Nephron progenitor cell (in vitro differentiated cells): ENCODE measurements at regions not wholly inside any gene's neighbourhood (a gene's known extent, or its start where the extent isn't known, plus 50 kb on each side); places are given as distances from the start of the nearest gene placed in this dataset.

Experiments
- DNase-seq: peaks from one replicate; pipeline ENCODE4 v3.0.0; 2021
- H3K27ac Mint-ChIP-seq: 2 replicates; pipeline ENCODE4 v1.8.0; 2021; ENCODE audit warnings: mild to moderate bottlenecking, moderate library complexity, mixed read lengths
- H3K27me3 Mint-ChIP-seq: 2 replicates; pipeline ENCODE4 v1.8.0; 2021; ENCODE audit warnings: mild to moderate bottlenecking, low read depth, mixed read lengths; ENCODE audit not compliant: poor library complexity
- H3K36me3 Mint-ChIP-seq: 2 replicates; pipeline ENCODE4 v1.8.0; 2021; ENCODE audit warnings: low read depth, mixed read lengths
- H3K4me1 Mint-ChIP-seq: 2 replicates; pipeline ENCODE4 v1.8.0; 2021; ENCODE audit warnings: mixed read lengths
- H3K4me3 Mint-ChIP-seq: 2 replicates; pipeline ENCODE4 v1.8.0; 2021; ENCODE audit warnings: mild to moderate bottlenecking, moderate library complexity, mixed read lengths
- H3K9me3 Mint-ChIP-seq: 2 replicates; pipeline ENCODE4 v1.8.0; 2021; ENCODE audit warnings: mild to moderate bottlenecking, moderate library complexity, mixed read lengths
- TF ChIP-seq, protein P1 (sequence below): fragments of 200-600 bp; sonication (generic); IDR thresholded peaks from 2 replicates; pipeline ENCODE4 v1.5.0; 2021; ENCODE audit warnings: antibody characterized with exemption

GRCh38 chr6:44665683-44666082 lies 278.2 kb downstream of the CDC5L start:
- H3K27me3 Mint-ChIP-seq = peaks cover 30% of the 10 kb centered on the region
- H3K4me1 Mint-ChIP-seq = peaks cover 80% of the 10 kb centered on the region
- no peaks in the 10 kb centered on the region for H3K9me3 Mint-ChIP-seq
- H3K27ac Mint-ChIP-seq = no peak overlapping the region
- no peak overlapping the region for H3K4me3 Mint-ChIP-seq
- no peaks in the 10 kb centered on the region for H3K36me3 Mint-ChIP-seq
- DNase-seq = no peak
- TF ChIP-seq, protein P1, sequence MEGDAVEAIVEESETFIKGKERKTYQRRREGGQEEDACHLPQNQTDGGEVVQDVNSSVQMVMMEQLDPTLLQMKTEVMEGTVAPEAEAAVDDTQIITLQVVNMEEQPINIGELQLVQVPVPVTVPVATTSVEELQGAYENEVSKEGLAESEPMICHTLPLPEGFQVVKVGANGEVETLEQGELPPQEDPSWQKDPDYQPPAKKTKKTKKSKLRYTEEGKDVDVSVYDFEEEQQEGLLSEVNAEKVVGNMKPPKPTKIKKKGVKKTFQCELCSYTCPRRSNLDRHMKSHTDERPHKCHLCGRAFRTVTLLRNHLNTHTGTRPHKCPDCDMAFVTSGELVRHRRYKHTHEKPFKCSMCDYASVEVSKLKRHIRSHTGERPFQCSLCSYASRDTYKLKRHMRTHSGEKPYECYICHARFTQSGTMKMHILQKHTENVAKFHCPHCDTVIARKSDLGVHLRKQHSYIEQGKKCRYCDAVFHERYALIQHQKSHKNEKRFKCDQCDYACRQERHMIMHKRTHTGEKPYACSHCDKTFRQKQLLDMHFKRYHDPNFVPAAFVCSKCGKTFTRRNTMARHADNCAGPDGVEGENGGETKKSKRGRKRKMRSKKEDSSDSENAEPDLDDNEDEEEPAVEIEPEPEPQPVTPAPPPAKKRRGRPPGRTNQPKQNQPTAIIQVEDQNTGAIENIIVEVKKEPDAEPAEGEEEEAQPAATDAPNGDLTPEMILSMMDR = no peak

DNA sequence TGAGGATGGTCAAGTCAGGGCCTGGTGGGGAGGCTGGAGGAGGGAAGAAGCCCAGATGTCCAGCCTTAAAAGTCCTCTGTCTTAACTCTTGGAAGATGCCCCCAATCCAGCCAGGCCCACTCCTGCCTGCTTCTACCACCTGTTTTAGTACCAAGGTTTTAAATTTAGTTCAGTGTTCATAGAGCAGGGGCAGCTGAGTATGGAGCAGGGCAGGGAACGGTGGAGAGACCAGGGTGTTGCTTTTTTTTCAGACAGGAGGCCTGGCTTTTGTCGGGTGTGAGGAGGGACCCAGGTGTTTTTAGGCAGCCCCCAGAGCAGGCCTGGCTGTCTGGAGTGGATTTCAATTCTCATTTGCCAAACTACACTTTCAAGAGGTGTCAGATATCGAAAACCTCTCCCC lies 278.8 kb downstream of the CDC5L start:
- Mint-ChIP-seq H3K9me3 (no peaks in the 10 kb centered on the region), H3K4me1 (peaks cover 73% of the 10 kb centered on the region), H3K27me3 (peaks cover 30% of the 10 kb centered on the region), H3K27ac (no peak overlapping the region), H3K36me3 (no peaks in the 10 kb centered on the region), H3K4me3 (no peak overlapping the region)
- TF ChIP-seq, protein P1 = no peak
- no peak for DNase-seq

- H3K4me3 Mint-ChIP-seq = no peak overlapping the region
Measured at GRCh38 chr6:44667226-44667625, 279.7 kb downstream of the CDC5L start.

GRCh38 chr6:44667668-44668390 lies 280.3 kb downstream of the CDC5L start:
- Mint-ChIP-seq H3K4me1 (peaks cover 67% of the 10 kb centered on the region), H3K36me3 (no peaks in the 10 kb centered on the region), H3K9me3 (no peaks in the 10 kb centered on the region), H3K27ac (no peak overlapping the region), H3K4me3 (no peak overlapping the region), H3K27me3 (peaks cover 23% of the 10 kb centered on the region)
- TF ChIP-seq, protein P1 = peak; percentile 62
- peak; percentile 44 for DNase-seq

More at GRCh38 chr6:44667226-44667625, 279.7 kb downstream of the CDC5L start:
- TF ChIP-seq, protein P1 = no peak
- Mint-ChIP-seq H3K9me3 (no peaks in the 10 kb centered on the region), H3K27me3 (peaks cover 29% of the 10 kb centered on the region), H3K27ac (no peak overlapping the region), H3K4me1 (peaks cover 72% of the 10 kb centered on the region), H3K36me3 (no peaks in the 10 kb centered on the region)
- no peak for DNase-seq

DNA sequence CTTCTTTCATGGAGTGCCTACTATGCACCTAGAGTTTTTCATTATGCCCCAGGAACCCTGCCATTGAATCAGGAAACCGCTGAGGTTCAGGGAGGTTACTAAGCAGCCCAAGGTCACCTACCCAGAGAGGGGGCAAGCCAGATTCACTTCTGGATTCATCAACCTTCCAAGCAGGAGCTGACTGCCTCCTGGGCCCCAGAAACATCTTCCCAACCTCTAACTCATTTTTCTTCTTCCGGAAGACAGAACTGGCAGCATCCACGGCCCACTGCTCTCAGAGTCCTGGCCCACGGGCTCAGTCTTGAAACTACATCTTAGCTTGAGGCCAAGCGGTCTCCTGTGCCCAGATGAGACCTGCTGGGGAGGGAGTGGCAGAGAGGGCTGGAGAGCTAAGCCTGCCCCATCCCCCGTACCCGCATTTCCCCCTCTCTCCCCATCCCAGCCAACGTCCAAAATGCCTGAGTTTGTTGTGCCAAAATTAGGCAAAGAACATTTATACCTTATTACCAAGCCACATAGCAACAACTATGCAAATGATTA lies 281.0 kb downstream of the CDC5L start:
- H3K27ac Mint-ChIP-seq = no peak overlapping the region
- no peak overlapping the region for H3K4me3 Mint-ChIP-seq
- DNase-seq = no peak
- no peaks in the 10 kb centered on the region for H3K36me3 Mint-ChIP-seq
- no peaks in the 10 kb centered on the region for H3K9me3 Mint-ChIP-seq
- peaks cover 26% of the 10 kb centered on the region for H3K27me3 Mint-ChIP-seq
- TF ChIP-seq, protein P1 = no peak
- H3K4me1 Mint-ChIP-seq = peaks cover 61% of the 10 kb centered on the region
